C4-2B (cell line): ENCODE measurements at regions not wholly inside any gene's neighbourhood (a gene's known extent, or its start where the extent isn't known, plus 50 kb on each side); places are given as distances from the start of the nearest gene placed in this dataset.

Source experiments
- ZFX ChIP-seq: fragments of 450-650 bp; IDR thresholded peaks from 2 replicates; pipeline ENCODE4 v1.6.1; 2017
- TF ChIP-seq, protein P1 (sequence below): fragments of 450-650 bp; conservative IDR thresholded peaks from 2 replicates; pipeline ENCODE4 v1.5.1; 2017; ENCODE audit warnings: mild to moderate bottlenecking

DNA sequence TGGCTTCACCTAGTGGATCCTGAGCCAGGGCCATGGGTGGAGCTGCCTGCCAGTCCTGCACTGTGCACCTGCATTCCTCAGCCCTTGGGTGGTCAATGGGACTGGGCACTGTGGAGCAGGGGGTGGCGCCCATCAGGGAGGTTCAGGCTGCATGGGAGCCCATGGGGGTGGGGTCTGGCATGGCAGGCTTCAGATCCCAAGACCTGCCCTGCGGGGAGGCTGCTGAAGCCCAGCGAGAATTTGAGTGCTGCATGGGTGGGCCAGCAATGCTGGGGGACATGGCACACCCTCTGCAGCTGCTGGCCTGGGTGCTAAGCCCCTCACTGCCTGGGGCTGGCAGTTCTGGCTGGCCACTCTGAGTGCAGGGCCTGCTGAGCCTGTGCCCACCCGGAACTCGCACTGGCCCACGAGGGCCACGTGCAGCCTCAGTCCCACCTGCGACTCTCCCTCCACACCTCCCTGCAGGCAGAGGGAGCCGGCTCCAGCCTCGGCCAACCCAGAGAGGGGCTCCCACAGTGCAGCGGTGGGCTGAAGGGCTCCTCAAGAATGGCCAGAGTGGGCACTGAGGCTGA is 270.0 kb downstream of the CENPC start:
- TF ChIP-seq, protein P1, sequence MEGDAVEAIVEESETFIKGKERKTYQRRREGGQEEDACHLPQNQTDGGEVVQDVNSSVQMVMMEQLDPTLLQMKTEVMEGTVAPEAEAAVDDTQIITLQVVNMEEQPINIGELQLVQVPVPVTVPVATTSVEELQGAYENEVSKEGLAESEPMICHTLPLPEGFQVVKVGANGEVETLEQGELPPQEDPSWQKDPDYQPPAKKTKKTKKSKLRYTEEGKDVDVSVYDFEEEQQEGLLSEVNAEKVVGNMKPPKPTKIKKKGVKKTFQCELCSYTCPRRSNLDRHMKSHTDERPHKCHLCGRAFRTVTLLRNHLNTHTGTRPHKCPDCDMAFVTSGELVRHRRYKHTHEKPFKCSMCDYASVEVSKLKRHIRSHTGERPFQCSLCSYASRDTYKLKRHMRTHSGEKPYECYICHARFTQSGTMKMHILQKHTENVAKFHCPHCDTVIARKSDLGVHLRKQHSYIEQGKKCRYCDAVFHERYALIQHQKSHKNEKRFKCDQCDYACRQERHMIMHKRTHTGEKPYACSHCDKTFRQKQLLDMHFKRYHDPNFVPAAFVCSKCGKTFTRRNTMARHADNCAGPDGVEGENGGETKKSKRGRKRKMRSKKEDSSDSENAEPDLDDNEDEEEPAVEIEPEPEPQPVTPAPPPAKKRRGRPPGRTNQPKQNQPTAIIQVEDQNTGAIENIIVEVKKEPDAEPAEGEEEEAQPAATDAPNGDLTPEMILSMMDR: no peak
- TF ChIP-seq ZFX: no peak
